Stimulated activated effector memory CD8-positive, alpha-beta T cell treated with anti-CD3 and anti-CD28 coated beads, Interleukin-12 subunit alpha, Interleukin-12 subunit beta, amount 100 ng/mL, for 72 hours (primary cell): ENCODE measurements at regions not wholly inside any gene's neighbourhood (a gene's known extent, or its start where the extent isn't known, plus 50 kb on each side); places are given as distances from the start of the nearest gene placed in this dataset.

ENCODE experiments used
- ATAC-seq: fragments of 150-1000 bp; cut with Tn5 transposase; 2 replicates; pipeline ENCODE4 v1.10.0; 2021
- DNase-seq, 2 donors: peaks; one replicate each; pipeline ENCODE4 v3.0.0; 2021 to 2022; ENCODE audit warnings: low spot score in 2 of 2
- H3K27ac Mint-ChIP-seq: one replicate; pipeline ENCODE4 v1.8.0; 2022; ENCODE audit warnings: mild to moderate bottlenecking, mixed read lengths
- H3K36me3 Mint-ChIP-seq: one replicate; pipeline ENCODE4 v1.8.0; 2022; ENCODE audit warnings: mild to moderate bottlenecking, mixed read lengths
- H3K4me1 Mint-ChIP-seq: one replicate; pipeline ENCODE4 v1.8.0; 2022; ENCODE audit warnings: mixed read lengths
- H3K4me3 Mint-ChIP-seq: one replicate; pipeline ENCODE4 v1.8.0; 2022; ENCODE audit warnings: mild to moderate bottlenecking, mixed read lengths
- H3K9me3 Mint-ChIP-seq: one replicate; pipeline ENCODE4 v1.8.0; 2022; ENCODE audit warnings: mixed read lengths

GRCh38 chr1:60896701-60897363 lies 185.5 kb upstream of the NFIA start:
- H3K4me1 Mint-ChIP-seq: peaks cover 5% of the 10 kb centered on the region
- no peaks in the 10 kb centered on the region for H3K36me3 Mint-ChIP-seq
- no peaks in the 10 kb centered on the region for H3K9me3 Mint-ChIP-seq
- ATAC-seq (peak; percentile 27), DNase-seq (no peak)
- no peak overlapping the region for H3K27ac Mint-ChIP-seq
- no peak overlapping the region for H3K4me3 Mint-ChIP-seq

DNA sequence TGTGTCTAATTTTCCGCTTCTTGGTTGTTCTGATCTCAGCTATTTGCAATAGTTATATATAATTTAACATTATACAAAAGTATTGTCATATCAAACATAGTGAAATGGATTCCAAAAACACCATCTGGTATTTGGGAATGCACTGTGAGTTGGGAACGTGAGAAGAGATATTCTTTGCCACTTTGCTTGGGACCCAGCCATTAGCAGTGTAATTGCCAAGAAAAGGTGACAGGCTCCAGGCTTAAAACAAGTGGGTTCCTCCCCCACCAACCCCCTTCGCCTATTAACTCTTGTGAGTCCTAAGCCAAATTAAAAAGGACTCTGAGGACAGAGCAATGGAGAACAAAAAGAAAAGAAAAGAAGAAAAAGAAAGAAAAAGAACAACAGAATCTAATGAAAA lies 186.7 kb upstream of the NFIA start:
- Mint-ChIP-seq H3K4me3 (no peak overlapping the region), H3K27ac (no peak overlapping the region), H3K9me3 (no peaks in the 10 kb centered on the region), H3K36me3 (no peaks in the 10 kb centered on the region), H3K4me1 (peaks cover 5% of the 10 kb centered on the region)
- ATAC-seq (no peak), DNase-seq (no peak)

DNA sequence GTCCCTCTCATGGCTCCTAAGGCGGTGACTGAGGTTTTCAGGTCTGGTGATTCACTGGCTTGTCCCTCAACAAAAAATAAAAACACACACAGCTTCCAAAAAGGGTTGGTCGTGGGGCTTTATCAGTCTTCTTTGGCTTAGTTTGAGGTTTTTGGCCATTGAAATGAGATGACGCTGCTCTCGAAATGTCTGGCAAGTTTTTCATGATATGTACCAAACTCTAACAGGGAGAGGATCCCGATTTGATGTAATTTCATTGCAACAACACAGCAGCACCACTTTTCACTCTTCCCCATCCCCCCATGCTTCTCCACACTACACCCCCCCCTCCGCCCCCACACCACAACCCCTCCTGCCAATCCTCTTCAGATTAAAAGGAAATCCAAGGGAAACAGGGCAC lies 187.1 kb upstream of the NFIA start:
- no peaks in the 10 kb centered on the region for H3K9me3 Mint-ChIP-seq
- ATAC-seq (no peak), DNase-seq (no peak)
- peaks cover 5% of the 10 kb centered on the region for H3K4me1 Mint-ChIP-seq
- no peaks in the 10 kb centered on the region for H3K36me3 Mint-ChIP-seq
- no peak overlapping the region for H3K27ac Mint-ChIP-seq
- H3K4me3 Mint-ChIP-seq: no peak overlapping the region

DNA sequence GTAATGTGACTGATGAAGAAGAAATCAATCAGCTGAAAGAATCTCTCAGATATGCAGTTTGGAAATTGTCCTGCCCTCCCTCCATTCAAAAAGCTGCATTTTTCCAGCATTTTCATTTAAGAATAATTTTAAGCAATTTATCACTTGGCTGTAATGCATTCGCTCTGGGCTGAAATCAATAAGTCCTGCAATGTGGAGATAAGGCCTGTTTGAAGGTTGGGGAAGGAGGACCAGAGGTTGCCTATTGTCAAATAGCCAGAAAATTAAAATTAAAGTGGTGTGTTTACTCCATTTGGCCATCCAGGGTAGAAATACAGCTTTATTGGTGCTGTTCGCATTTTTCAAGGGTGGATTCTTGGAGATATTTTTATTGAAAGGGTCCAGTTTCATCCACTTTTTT lies 187.6 kb upstream of the NFIA start:
- ATAC-seq: no peak
- no peak overlapping the region for H3K27ac Mint-ChIP-seq
- no peak overlapping the region for H3K4me3 Mint-ChIP-seq
- no peaks in the 10 kb centered on the region for H3K36me3 Mint-ChIP-seq
- no peak for DNase-seq
- peaks cover 5% of the 10 kb centered on the region for H3K4me1 Mint-ChIP-seq
- H3K9me3 Mint-ChIP-seq: no peaks in the 10 kb centered on the region

DNA sequence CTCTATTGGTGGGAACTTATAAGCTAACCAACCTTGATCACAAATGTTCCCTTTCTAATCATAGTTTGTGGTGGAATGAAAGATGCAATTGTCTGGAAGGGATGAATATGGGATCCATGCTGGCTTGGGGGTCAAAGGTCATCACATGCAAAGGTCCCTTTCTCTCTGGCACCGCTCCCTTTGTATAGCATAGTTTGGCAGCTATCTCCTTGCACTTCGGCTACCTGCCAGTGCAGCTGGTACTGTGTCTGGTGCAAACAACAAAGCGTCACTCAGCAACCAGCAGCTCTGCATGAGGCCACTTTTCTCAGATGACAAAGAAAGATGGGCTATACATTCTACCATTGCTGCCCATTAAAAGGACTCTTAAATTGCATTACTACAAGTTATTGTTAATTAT lies 188.2 kb upstream of the NFIA start:
- H3K27ac Mint-ChIP-seq: no peak overlapping the region
- DNase-seq: no peak
- H3K4me3 Mint-ChIP-seq: no peak overlapping the region
- H3K4me1 Mint-ChIP-seq: peaks cover 5% of the 10 kb centered on the region
- no peaks in the 10 kb centered on the region for H3K36me3 Mint-ChIP-seq
- H3K9me3 Mint-ChIP-seq: no peaks in the 10 kb centered on the region
- no peak for ATAC-seq

- peaks cover 2% of the 10 kb centered on the region for H3K4me1 Mint-ChIP-seq
- ATAC-seq (no peak), DNase-seq (no peak)
- H3K4me3 Mint-ChIP-seq: no peak overlapping the region
- no peaks in the 10 kb centered on the region for H3K36me3 Mint-ChIP-seq
- H3K9me3 Mint-ChIP-seq: no peaks in the 10 kb centered on the region
- H3K27ac Mint-ChIP-seq: no peak overlapping the region
These were observed 189.0 kb upstream of the NFIA start for GRCh38 chr1:60893136-60893930.

DNA sequence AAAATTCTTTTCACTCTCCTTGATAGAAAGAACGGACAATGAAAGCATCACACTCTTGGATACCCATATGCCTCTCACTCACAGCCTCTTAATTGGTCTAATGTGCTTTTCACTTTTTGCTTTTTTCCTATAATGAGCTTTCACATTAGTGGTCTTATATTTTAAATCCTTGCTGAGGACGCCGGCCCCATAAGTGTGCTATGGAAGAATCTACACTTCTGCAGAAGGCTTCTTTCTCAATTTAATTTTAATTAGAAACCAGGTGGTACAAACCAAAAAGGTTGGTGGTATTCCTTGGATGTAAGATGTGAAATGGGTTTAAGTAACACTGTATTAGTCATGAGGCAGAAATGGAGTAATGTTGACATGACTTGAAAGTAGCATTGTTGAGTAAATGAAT lies 190.6 kb upstream of the NFIA start:
- Mint-ChIP-seq H3K36me3 (no peaks in the 10 kb centered on the region), H3K27ac (no peak overlapping the region), H3K4me3 (no peak overlapping the region), H3K4me1 (peaks cover 4% of the 10 kb centered on the region), H3K9me3 (no peaks in the 10 kb centered on the region)
- ATAC-seq (no peak), DNase-seq (no peak)

DNA sequence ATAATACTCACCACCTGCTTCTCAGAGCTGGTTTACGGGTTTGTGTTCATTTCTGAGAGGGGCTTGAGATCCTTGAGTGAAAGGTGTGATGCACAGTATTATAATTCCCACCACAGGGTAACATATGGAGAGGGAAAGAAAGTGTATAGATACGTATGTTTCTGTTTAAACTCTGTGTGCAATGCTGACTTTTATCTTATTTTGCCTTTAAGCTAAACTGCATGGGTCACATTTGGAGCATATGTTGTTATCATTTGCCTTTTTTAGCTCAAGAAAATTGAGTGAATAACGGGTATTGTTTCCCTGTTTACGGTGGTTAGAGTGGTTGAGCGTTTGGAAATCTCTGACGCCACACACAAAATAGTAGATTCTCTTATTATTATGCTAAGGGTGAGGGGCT lies 191.1 kb upstream of the NFIA start:
- H3K9me3 Mint-ChIP-seq: no peaks in the 10 kb centered on the region
- H3K4me3 Mint-ChIP-seq: no peak overlapping the region
- H3K36me3 Mint-ChIP-seq: no peaks in the 10 kb centered on the region
- DNase-seq: no peak
- no peak overlapping the region for H3K27ac Mint-ChIP-seq
- H3K4me1 Mint-ChIP-seq: peaks cover 5% of the 10 kb centered on the region
- no peak for ATAC-seq

DNA sequence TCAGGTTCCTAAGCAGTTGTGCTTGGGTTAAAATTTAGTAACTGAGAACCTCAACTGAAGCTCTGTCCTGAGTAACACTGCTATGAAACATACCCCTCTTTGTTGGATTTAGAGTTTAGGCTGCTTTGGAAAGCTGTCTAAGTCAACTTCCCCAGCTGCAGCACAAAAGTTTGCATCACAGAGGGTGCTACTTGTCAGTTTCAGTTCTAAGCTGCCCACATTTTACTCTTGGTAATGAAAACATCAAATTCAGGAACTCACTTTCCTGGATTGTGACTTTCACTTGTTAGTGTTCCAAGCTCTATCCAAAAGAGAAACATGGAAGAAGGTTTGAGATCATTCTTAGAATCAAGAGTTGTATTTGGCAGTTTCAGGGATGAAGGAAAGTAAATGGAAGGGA lies 191.7 kb upstream of the NFIA start:
- no peak for DNase-seq
- Mint-ChIP-seq H3K27ac (no peak overlapping the region), H3K4me3 (no peak overlapping the region), H3K36me3 (no peaks in the 10 kb centered on the region), H3K9me3 (no peaks in the 10 kb centered on the region), H3K4me1 (peaks cover 5% of the 10 kb centered on the region)
- no peak for ATAC-seq

DNA sequence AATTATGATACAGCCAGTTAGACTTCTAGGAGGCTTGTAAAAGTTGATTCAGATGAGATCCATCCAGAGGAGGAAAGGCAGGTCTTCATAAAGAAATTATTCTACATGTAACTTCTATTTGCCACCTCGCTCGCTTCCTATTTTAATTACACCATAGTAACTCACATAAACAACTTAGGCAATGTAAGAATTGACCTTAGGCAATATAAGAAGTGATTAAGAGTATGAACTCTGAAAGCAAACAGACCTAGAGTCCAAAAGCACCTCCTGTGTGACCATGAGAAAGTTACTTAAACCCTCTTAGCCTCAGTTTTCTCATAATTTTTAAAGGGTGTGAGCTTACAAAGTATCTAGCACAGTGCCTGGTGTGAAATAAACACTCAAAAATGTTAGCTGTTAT lies 192.7 kb upstream of the NFIA start:
- peaks cover 5% of the 10 kb centered on the region for H3K4me1 Mint-ChIP-seq
- H3K9me3 Mint-ChIP-seq: no peaks in the 10 kb centered on the region
- no peak for ATAC-seq
- H3K27ac Mint-ChIP-seq: no peak overlapping the region
- no peak overlapping the region for H3K4me3 Mint-ChIP-seq
- DNase-seq: no peak
- no peaks in the 10 kb centered on the region for H3K36me3 Mint-ChIP-seq

GRCh38 chr1:60888126-60888525 lies 194.2 kb upstream of the NFIA start:
- Mint-ChIP-seq H3K4me1 (peaks cover 5% of the 10 kb centered on the region), H3K27ac (no peak overlapping the region), H3K9me3 (no peaks in the 10 kb centered on the region), H3K4me3 (no peak overlapping the region), H3K36me3 (no peaks in the 10 kb centered on the region)
- ATAC-seq: peak; percentile 11
- DNase-seq: no peak

- no peaks in the 10 kb centered on the region for H3K36me3 Mint-ChIP-seq
- H3K27ac Mint-ChIP-seq: no peak overlapping the region
- DNase-seq (no peak), ATAC-seq (no peak)
- H3K4me1 Mint-ChIP-seq: peaks cover 5% of the 10 kb centered on the region
- H3K4me3 Mint-ChIP-seq: no peak overlapping the region
- no peaks in the 10 kb centered on the region for H3K9me3 Mint-ChIP-seq
These were observed 195.5 kb upstream of the NFIA start for GRCh38 chr1:60886793-60887331.

- Mint-ChIP-seq H3K36me3 (no peaks in the 10 kb centered on the region), H3K4me1 (peaks cover 5% of the 10 kb centered on the region), H3K4me3 (no peak overlapping the region), H3K9me3 (no peaks in the 10 kb centered on the region), H3K27ac (no peak overlapping the region)
- ATAC-seq: no peak
- no peak for DNase-seq
These were observed 196.3 kb upstream of the NFIA start for GRCh38 chr1:60886090-60886489.

- ATAC-seq (no peak), DNase-seq (no peak)
- H3K9me3 Mint-ChIP-seq: no peaks in the 10 kb centered on the region
- no peak overlapping the region for H3K27ac Mint-ChIP-seq
- no peaks in the 10 kb centered on the region for H3K4me1 Mint-ChIP-seq
- no peak overlapping the region for H3K4me3 Mint-ChIP-seq
- no peaks in the 10 kb centered on the region for H3K36me3 Mint-ChIP-seq
These were observed 202.2 kb upstream of the NFIA start for GRCh38 chr1:60880202-60880601.

- no peaks in the 10 kb centered on the region for H3K4me1 Mint-ChIP-seq
- no peaks in the 10 kb centered on the region for H3K36me3 Mint-ChIP-seq
- DNase-seq (no peak), ATAC-seq (no peak)
- H3K9me3 Mint-ChIP-seq: no peaks in the 10 kb centered on the region
- no peak overlapping the region for H3K4me3 Mint-ChIP-seq
- no peak overlapping the region for H3K27ac Mint-ChIP-seq
These were observed 204.0 kb upstream of the NFIA start for GRCh38 chr1:60878323-60878722.

GRCh38 chr1:60877376-60877775 lies 205.0 kb upstream of the NFIA start:
- ATAC-seq (no peak), DNase-seq (no peak)
- Mint-ChIP-seq H3K4me1 (no peaks in the 10 kb centered on the region), H3K36me3 (no peaks in the 10 kb centered on the region), H3K9me3 (no peaks in the 10 kb centered on the region), H3K27ac (no peak overlapping the region), H3K4me3 (no peak overlapping the region)
